ENCODE measurements at regions not wholly inside any gene's neighbourhood (a gene's known extent, or its start where the extent isn't known, plus 50 kb on each side); places are given as distances from the start of the nearest gene placed in this dataset.

DNA sequence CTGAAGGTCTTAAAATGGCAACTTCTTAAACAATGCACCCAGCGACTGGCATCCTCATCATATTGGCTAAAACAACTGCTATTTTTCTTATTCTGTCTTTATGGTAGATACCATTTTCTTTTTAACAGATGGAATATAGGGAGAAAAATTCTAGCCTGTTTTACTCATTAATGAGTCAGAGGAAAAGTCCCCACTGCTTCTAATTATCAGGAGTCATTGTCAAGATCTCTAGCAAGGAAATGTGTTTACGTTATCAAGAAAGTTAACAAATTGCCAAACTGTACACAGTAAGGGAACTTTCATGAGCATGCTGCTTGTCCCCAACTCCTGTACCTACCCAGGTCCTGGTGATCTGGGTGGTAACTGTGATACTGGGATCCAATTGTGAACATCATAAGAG, 117.7 kb upstream of the KIAA1217 start:
- no peak overlapping the region for H3K4me3 ChIP-seq (ENCODE audit: extremely low read depth in 1 of 4, insufficient read depth in 2 of 4, low read depth in 3 of 4, low read length in 4 of 4)
- H2AFZ ChIP-seq (ENCODE audit: low read length): peak overlapping the region; percentile 59; the same call in 1 of the 2 replicates
- H3K4me1 ChIP-seq (replicated peaks in 1 of 4; ENCODE audit: control insufficient read depth in 3 of 4, insufficient read depth in 4 of 4, low read length in 3 of 4): no peaks in the 10 kb centered on the region
- H3K23ac ChIP-seq (ENCODE audit: insufficient read length): no peak overlapping the region
- H3K56ac ChIP-seq (replicated peaks; ENCODE audit: insufficient read length, low read depth, low read length): no peak overlapping the region
- no peak overlapping the region for H4K91ac ChIP-seq (replicated peaks; ENCODE audit: insufficient read length, low read length)
- H3K79me1 ChIP-seq (ENCODE audit: low read depth, low read length): no peaks in the 10 kb centered on the region
- no peaks in the 10 kb centered on the region for H3K23me2 ChIP-seq (ENCODE audit: low read depth, low read length)
- H2BK5ac ChIP-seq (ENCODE audit: low read depth, low read length): no peak overlapping the region
- H4K5ac ChIP-seq (ENCODE audit: insufficient read length, low read depth, low read length): no peak overlapping the region
- no peaks in the 10 kb centered on the region for H3K27me3 ChIP-seq (replicated peaks in 1 of 4; ENCODE audit: control insufficient read depth in 3 of 4, extremely low read depth in 1 of 4, insufficient read depth in 3 of 4, low read length in 3 of 4)
- peaks cover 8 to 9% of the 10 kb centered on the region in 2 experiments; a peak in 3 of 4 replicates for H3K9me3 ChIP-seq (ENCODE audit: insufficient read depth in 2 of 2, low read depth in 1 of 2, low read length in 1 of 2)
- H4K20me1 ChIP-seq (replicated peaks in 1 of 2; ENCODE audit: control insufficient read depth in 1 of 2, insufficient read depth in 2 of 2, low read length in 2 of 2): no peaks in the 10 kb centered on the region
- H3K18ac ChIP-seq (ENCODE audit: extremely low read depth, low read length): no peak overlapping the region
- H3K14ac ChIP-seq (ENCODE audit: insufficient read length): no peak overlapping the region
- no peak for FAIRE-seq
- H2BK120ac ChIP-seq (replicated peaks; ENCODE audit: low read depth, low read length): no peak overlapping the region
- no peak overlapping the region for H3K4ac ChIP-seq (replicated peaks; ENCODE audit: insufficient read length, low read depth, low read length)
- POLR2A ChIA-PET (ENCODE audit: partially characterized antibody): no interaction called here
- H2BK20ac ChIP-seq (ENCODE audit: low read length): no peak overlapping the region
- WGBS, 2 experiments (ENCODE audit: extremely low coverage in 1 of 2, insufficient coverage in 1 of 2, insufficient read length in 1 of 2, insufficient replicate concordance in 2 of 2, low coverage in 1 of 2, low lambda C conversion rate in 2 of 2, missing lambda C conversion rate in 1 of 2): 92% methylated on average over 2 of the region's 2 CpGs; no CpG with 5 or more reads in 1 of the 2 experiments
- no peak overlapping the region for H2BK15ac ChIP-seq (ENCODE audit: low read length)
- no peak for DNase-seq (ENCODE audit: low read depth in 1 of 2, low spot score in 2 of 2)
- no peak overlapping the region for H3K4me2 ChIP-seq (ENCODE audit: insufficient read depth in 1 of 2, low read depth in 2 of 2, low read length in 2 of 2)
- no peaks in the 10 kb centered on the region for H3K36me3 ChIP-seq (ENCODE audit: control insufficient read depth in 2 of 4, insufficient read depth in 4 of 4, low read length in 3 of 4)
- no peak overlapping the region for H3K27ac ChIP-seq (ENCODE audit: low read depth, low read length)
- H2AK5ac ChIP-seq (ENCODE audit: low read depth, low read length): no peak overlapping the region
- H4K8ac ChIP-seq (ENCODE audit: extremely low read depth, insufficient read depth, low read length): no peak overlapping the region
- no peak overlapping the region for H3K9ac ChIP-seq (replicated peaks in 1 of 4; ENCODE audit: extremely low read depth in 1 of 4, low read depth in 3 of 4, low read length in 3 of 4)
- no peak overlapping the region for H2BK12ac ChIP-seq (ENCODE audit: low read depth, low read length)
- CTCF ChIA-PET (ENCODE audit: partially characterized antibody): interaction anchor here (1.7 kb wide), 1 partner anchor 461 kb away, joined by 3 read pairs; no protein-coding TSS in a partner anchor
- H3K79me2 ChIP-seq (ENCODE audit: control insufficient read depth in 1 of 2, insufficient read depth in 2 of 2, low read length in 2 of 2): no peaks in the 10 kb centered on the region
- TF ChIP-seq ZNF274 (IDR thresholded peaks at IDR 0.05; ENCODE audit: borderline replicate concordance, extremely low read depth, low read length) (no peak), BRCA1 (IDR thresholded peaks at IDR 0.05; ENCODE audit: low read depth, low read length) (no peak), RFX5 (IDR thresholded peaks at IDR 0.05; ENCODE audit: borderline replicate concordance, low read depth, low read length) (no peak)
- TF ChIP-seq, protein P1, sequence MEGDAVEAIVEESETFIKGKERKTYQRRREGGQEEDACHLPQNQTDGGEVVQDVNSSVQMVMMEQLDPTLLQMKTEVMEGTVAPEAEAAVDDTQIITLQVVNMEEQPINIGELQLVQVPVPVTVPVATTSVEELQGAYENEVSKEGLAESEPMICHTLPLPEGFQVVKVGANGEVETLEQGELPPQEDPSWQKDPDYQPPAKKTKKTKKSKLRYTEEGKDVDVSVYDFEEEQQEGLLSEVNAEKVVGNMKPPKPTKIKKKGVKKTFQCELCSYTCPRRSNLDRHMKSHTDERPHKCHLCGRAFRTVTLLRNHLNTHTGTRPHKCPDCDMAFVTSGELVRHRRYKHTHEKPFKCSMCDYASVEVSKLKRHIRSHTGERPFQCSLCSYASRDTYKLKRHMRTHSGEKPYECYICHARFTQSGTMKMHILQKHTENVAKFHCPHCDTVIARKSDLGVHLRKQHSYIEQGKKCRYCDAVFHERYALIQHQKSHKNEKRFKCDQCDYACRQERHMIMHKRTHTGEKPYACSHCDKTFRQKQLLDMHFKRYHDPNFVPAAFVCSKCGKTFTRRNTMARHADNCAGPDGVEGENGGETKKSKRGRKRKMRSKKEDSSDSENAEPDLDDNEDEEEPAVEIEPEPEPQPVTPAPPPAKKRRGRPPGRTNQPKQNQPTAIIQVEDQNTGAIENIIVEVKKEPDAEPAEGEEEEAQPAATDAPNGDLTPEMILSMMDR (IDR thresholded peaks at IDR 0.05; ENCODE audit: control extremely low read depth in 1 of 3, insufficient read depth in 1 of 3, low read depth in 1 of 3, low read length in 3 of 3): no peak
